Testis (tissue), 2 donors: ENCODE measurements at regions not wholly inside any gene's neighbourhood (a gene's known extent, or its start where the extent isn't known, plus 50 kb on each side); places are given as distances from the start of the nearest gene placed in this dataset.

Experiments
- POLR2A ChIP-seq: fragments of 450-650 bp; IDR thresholded peaks from one replicate; pipeline ENCODE4 v1.6.1; 2017; ENCODE audit warnings: antibody characterized with exemption, mild to moderate bottlenecking, moderate library complexity
- TF ChIP-seq, protein P1 (sequence below), 3 experiments: fragments of 450-650 bp in 2 of 3; fragments of 200-600 bp in 1 of 3; sonication (generic) in 1 of 3; IDR thresholded peaks; one replicate each; pipeline ENCODE4 v1.5.1; 2016 to 2019; ENCODE audit warnings: antibody characterized with exemption in 3 of 3, mild to moderate bottlenecking in 2 of 3, moderate library complexity in 1 of 3

DNA sequence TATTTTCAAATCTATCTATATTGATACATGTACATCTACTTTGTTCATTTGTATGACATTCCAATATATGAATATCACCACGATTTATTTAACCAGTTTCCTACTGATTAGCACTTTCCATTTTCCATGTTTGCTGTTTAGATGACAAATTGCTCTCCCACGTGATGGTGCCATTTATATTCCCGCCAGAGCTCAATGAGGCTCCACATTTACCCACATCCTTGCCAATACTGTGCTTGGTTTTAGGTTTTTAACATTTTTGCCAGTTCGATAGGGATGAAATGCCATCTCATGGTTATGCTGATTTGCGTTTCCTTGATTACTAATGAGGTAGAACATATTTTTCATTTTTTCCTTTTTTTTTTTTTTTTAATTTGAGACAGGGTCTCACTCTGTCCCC, 86.7 kb upstream of the TRIM2 start:
- TF ChIP-seq POLR2A = no peak
- TF ChIP-seq, protein P1, sequence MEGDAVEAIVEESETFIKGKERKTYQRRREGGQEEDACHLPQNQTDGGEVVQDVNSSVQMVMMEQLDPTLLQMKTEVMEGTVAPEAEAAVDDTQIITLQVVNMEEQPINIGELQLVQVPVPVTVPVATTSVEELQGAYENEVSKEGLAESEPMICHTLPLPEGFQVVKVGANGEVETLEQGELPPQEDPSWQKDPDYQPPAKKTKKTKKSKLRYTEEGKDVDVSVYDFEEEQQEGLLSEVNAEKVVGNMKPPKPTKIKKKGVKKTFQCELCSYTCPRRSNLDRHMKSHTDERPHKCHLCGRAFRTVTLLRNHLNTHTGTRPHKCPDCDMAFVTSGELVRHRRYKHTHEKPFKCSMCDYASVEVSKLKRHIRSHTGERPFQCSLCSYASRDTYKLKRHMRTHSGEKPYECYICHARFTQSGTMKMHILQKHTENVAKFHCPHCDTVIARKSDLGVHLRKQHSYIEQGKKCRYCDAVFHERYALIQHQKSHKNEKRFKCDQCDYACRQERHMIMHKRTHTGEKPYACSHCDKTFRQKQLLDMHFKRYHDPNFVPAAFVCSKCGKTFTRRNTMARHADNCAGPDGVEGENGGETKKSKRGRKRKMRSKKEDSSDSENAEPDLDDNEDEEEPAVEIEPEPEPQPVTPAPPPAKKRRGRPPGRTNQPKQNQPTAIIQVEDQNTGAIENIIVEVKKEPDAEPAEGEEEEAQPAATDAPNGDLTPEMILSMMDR (IDR thresholded peaks at IDR 0.05) = no peak
